Umbilical cord (tissue), 1 donor: ENCODE measurements at regions not wholly inside any gene's neighbourhood (a gene's known extent, or its start where the extent isn't known, plus 50 kb on each side); places are given as distances from the start of the nearest gene placed in this dataset.
"Not testable (repeated sequence)": the region's sequence is repeated elsewhere in the genome, so short reads cannot be mapped to it uniquely, and the experiment has no call there.

ENCODE experiments used
- DNase-seq: peaks from one replicate; pipeline ENCODE4 v3.0.0-alpha.2; 2015; ENCODE audit warnings: low spot score

- not testable (repeated sequence) for DNase-seq
These were observed 95.3 kb downstream of the TMEM121 start for GRCh38 chr14:105621479-105622328.

- no peak for DNase-seq
These were observed 96.1 kb downstream of the TMEM121 start for GRCh38 chr14:105622329-105622955.

GRCh38 chr14:105623178-105623577, 96.8 kb downstream of the TMEM121 start:
- DNase-seq = not testable (repeated sequence)

GRCh38 chr14:105624346-105624745, 98.0 kb downstream of the TMEM121 start:
- DNase-seq = not testable (repeated sequence)

- DNase-seq = not testable (repeated sequence)
These were observed 98.5 kb downstream of the TMEM121 start for GRCh38 chr14:105624749-105625434.

GRCh38 chr14:105625448-105625847, 99.1 kb downstream of the TMEM121 start:
- not testable (repeated sequence) for DNase-seq

GRCh38 chr14:105626111-105626510, 99.7 kb downstream of the TMEM121 start:
- DNase-seq = not testable (repeated sequence)

- not testable (repeated sequence) for DNase-seq
These were observed 100.3 kb downstream of the TMEM121 start for GRCh38 chr14:105626651-105627050.

GRCh38 chr14:105627287-105627686, 100.9 kb downstream of the TMEM121 start:
- DNase-seq = not testable (repeated sequence)

GRCh38 chr14:105627701-105628100, 101.3 kb downstream of the TMEM121 start:
- DNase-seq = no peak

GRCh38 chr14:105628126-105628525, 101.7 kb downstream of the TMEM121 start:
- not testable (repeated sequence) for DNase-seq

GRCh38 chr14:105628531-105629067, 102.2 kb downstream of the TMEM121 start:
- DNase-seq = not testable (repeated sequence)

- not testable (repeated sequence) for DNase-seq
These were observed 102.9 kb downstream of the TMEM121 start for GRCh38 chr14:105629091-105629885.

- DNase-seq = no peak
These were observed 103.5 kb downstream of the TMEM121 start for GRCh38 chr14:105629886-105630215.

GRCh38 chr14:105630293-105630934, 104.0 kb downstream of the TMEM121 start:
- DNase-seq = not testable (repeated sequence)

- DNase-seq = not testable (repeated sequence)
These were observed 104.8 kb downstream of the TMEM121 start for GRCh38 chr14:105630935-105631779.

- DNase-seq = no peak
These were observed 105.6 kb downstream of the TMEM121 start for GRCh38 chr14:105632010-105632409.

GRCh38 chr14:105633596-105633995, 107.2 kb downstream of the TMEM121 start:
- DNase-seq = not testable (repeated sequence)

- DNase-seq = no peak
These were observed 109.2 kb downstream of the TMEM121 start for GRCh38 chr14:105635560-105635959.

GRCh38 chr14:105636021-105636420, 109.6 kb downstream of the TMEM121 start:
- not testable (repeated sequence) for DNase-seq
